H1 (cell line): ENCODE measurements at regions not wholly inside any gene's neighbourhood (a gene's known extent, or its start where the extent isn't known, plus 50 kb on each side); places are given as distances from the start of the nearest gene placed in this dataset.

Experiments used
- CTCF ChIA-PET: fragments of 300-600 bp; sonication (Branson Sonifier 250); formaldehyde crosslinking; loops from one replicate; lab custom pipeline; 2021; ENCODE audit not compliant: partially characterized antibody; lab: Charles Lee
- POLR2A ChIA-PET: fragments of 300-600 bp; sonication (Branson Sonifier 250); formaldehyde crosslinking; loops from one replicate; lab custom pipeline; 2021; ENCODE audit warnings: inconsistent platforms; ENCODE audit not compliant: partially characterized antibody; lab: Charles Lee
- DNase-seq, 2 experiments: peaks; one replicate each; pipeline versions ENCODE4 v3.0.0 to v3.0.0-alpha.2; 2010 to 2022; ENCODE audit warnings: low spot score in 2 of 2, low read depth in 1 of 2, mixed read lengths in 1 of 2
- FAIRE-seq: peaks from 2 replicates; lab custom pipeline; 2011; peaks lifted over from hg19 to GRCh38; lab: Jason Lieb, UNC
- H2AFZ ChIP-seq: 2 replicates; pipeline ENCODE4 v1.8.1; 2012; ENCODE audit warnings: low read length, inconsistent platforms
- H2AK5ac ChIP-seq: 2 replicates; pipeline ENCODE4 v1.6.1; 2013; ENCODE audit warnings: low read depth, low read length
- H2BK120ac ChIP-seq: replicated peaks from 2 replicates; pipeline ENCODE3; 2013; ENCODE audit warnings: low read depth, low read length, inconsistent platforms
- H2BK12ac ChIP-seq: 2 replicates; pipeline ENCODE4 v1.6.1; 2013; ENCODE audit warnings: low read depth, low read length
- H2BK15ac ChIP-seq: 2 replicates; pipeline ENCODE4 v1.6.1; 2013; ENCODE audit warnings: low read length
- H2BK20ac ChIP-seq: 2 replicates; pipeline ENCODE4 v1.6.1; 2013; ENCODE audit warnings: low read length
- H2BK5ac ChIP-seq: 2 replicates; pipeline ENCODE4 v1.6.1; 2013; ENCODE audit warnings: low read depth, low read length
- H3K14ac ChIP-seq: 2 replicates; pipeline ENCODE4 v1.6.1; 2013; ENCODE audit warnings: inconsistent platforms; ENCODE audit not compliant: insufficient read length
- H3K18ac ChIP-seq: 2 replicates; pipeline ENCODE4 v1.6.1; 2013; ENCODE audit warnings: low read length; ENCODE audit errors: extremely low read depth
- H3K23ac ChIP-seq: 2 replicates; pipeline ENCODE4 v1.6.1; 2013; ENCODE audit warnings: inconsistent platforms; ENCODE audit not compliant: insufficient read length
- H3K23me2 ChIP-seq: 2 replicates; pipeline ENCODE4 v1.6.1; 2013; ENCODE audit warnings: low read depth, low read length
- H3K27ac ChIP-seq: 2 replicates; pipeline ENCODE4 v1.6.1; 2011; ENCODE audit warnings: low read depth, low read length, inconsistent platforms
- H3K27me3 ChIP-seq, 4 experiments: replicated peaks in 1 of 4; 1 replicate in 1 of 4; 2 replicates in 3 of 4; pipeline versions ENCODE4 v1.6.1 to v1.8.1; 2011 to 2013; ENCODE audit warnings: low read length in 3 of 4, mild to moderate bottlenecking in 3 of 4, inconsistent platforms in 2 of 4, mixed read lengths in 2 of 4, moderate library complexity in 1 of 4; ENCODE audit not compliant: control insufficient read depth in 3 of 4, insufficient read depth in 3 of 4; ENCODE audit errors: extremely low read depth in 1 of 4
- H3K36me3 ChIP-seq, 4 experiments: 2 replicates each; pipeline versions ENCODE4 v1.6.1 to v1.8.1; 2011 to 2013; ENCODE audit warnings: mild to moderate bottlenecking in 4 of 4, low read length in 3 of 4, moderate library complexity in 2 of 4, control low read depth in 1 of 4, inconsistent platforms in 1 of 4; ENCODE audit not compliant: insufficient read depth in 4 of 4, control insufficient read depth in 2 of 4
- H3K4ac ChIP-seq: replicated peaks from 2 replicates; pipeline ENCODE3; 2013; ENCODE audit warnings: low read length, low read depth, mixed read lengths, inconsistent platforms; ENCODE audit not compliant: insufficient read length
- H3K4me1 ChIP-seq, 4 experiments: replicated peaks in 1 of 4; 1 replicate in 1 of 4; 2 replicates in 3 of 4; pipeline versions ENCODE4 v1.6.1 to v1.8.1; 2011 to 2013; ENCODE audit warnings: low read length in 3 of 4, inconsistent platforms in 2 of 4, mixed read lengths in 1 of 4; ENCODE audit not compliant: insufficient read depth in 4 of 4, control insufficient read depth in 3 of 4
- H3K4me2 ChIP-seq, 2 experiments: 2 replicates each; pipeline versions ENCODE4 v1.6.1 to v1.8.1; 2011 to 2013; ENCODE audit warnings: low read depth in 2 of 2, low read length in 2 of 2, control low read depth in 1 of 2, inconsistent platforms in 1 of 2, mild to moderate bottlenecking in 1 of 2; ENCODE audit not compliant: insufficient read depth in 1 of 2
- H3K4me3 ChIP-seq, 4 experiments: fragments of 200-600, 300-600 bp in 1 of 4; sonication (generic), shearing (Covaris generic), sonication (Bioruptor Twin) in 1 of 4; 2 replicates each; pipeline versions ENCODE4 v1.5.1 to v1.8.1; 2011 to 2016; ENCODE audit warnings: low read length in 4 of 4, low read depth in 3 of 4, control low read depth in 2 of 4, inconsistent platforms in 2 of 4, mild to moderate bottlenecking in 2 of 4, mixed read lengths in 1 of 4, moderate library complexity in 1 of 4; ENCODE audit not compliant: insufficient read depth in 2 of 4; ENCODE audit errors: extremely low read depth in 1 of 4
- H3K56ac ChIP-seq: replicated peaks from 2 replicates; pipeline ENCODE3; 2013; ENCODE audit warnings: low read depth, mild to moderate bottlenecking, mixed read lengths, low read length, inconsistent platforms; ENCODE audit not compliant: insufficient read length
- H3K79me1 ChIP-seq: 2 replicates; pipeline ENCODE4 v1.6.1; 2013; ENCODE audit warnings: low read depth, low read length, control low read depth
- H3K79me2 ChIP-seq, 2 experiments: 2 replicates each; pipeline versions ENCODE4 v1.6.1 to v1.8.1; 2012 to 2013; ENCODE audit warnings: low read length in 2 of 2, mild to moderate bottlenecking in 2 of 2, inconsistent platforms in 1 of 2; ENCODE audit not compliant: insufficient read depth in 2 of 2, control insufficient read depth in 1 of 2
- H3K9ac ChIP-seq, 4 experiments: replicated peaks in 1 of 4; 1 replicate in 1 of 4; 2 replicates in 3 of 4; pipeline versions ENCODE4 v1.6.1 to v1.8.1; 2011 to 2013; ENCODE audit warnings: low read depth in 3 of 4, low read length in 3 of 4, control low read depth in 2 of 4, mild to moderate bottlenecking in 2 of 4, moderate library complexity in 2 of 4, inconsistent platforms in 1 of 4; ENCODE audit errors: extremely low read depth in 1 of 4
- H3K9me3 ChIP-seq, 2 experiments: 2 replicates each; pipeline versions ENCODE4 v1.6.1 to v1.8.1; 2012 to 2013; ENCODE audit warnings: mild to moderate bottlenecking in 2 of 2, moderate library complexity in 2 of 2, control low read depth in 1 of 2, inconsistent platforms in 1 of 2, low read depth in 1 of 2, low read length in 1 of 2, mixed read lengths in 1 of 2; ENCODE audit not compliant: insufficient read depth in 2 of 2
- H4K20me1 ChIP-seq, 2 experiments: replicated peaks in 1 of 2; 2 replicates each; pipeline versions ENCODE3 to v1.8.1; 2011 to 2013; ENCODE audit warnings: inconsistent platforms in 2 of 2, low read length in 2 of 2, mild to moderate bottlenecking in 1 of 2; ENCODE audit not compliant: insufficient read depth in 2 of 2, control insufficient read depth in 1 of 2
- H4K5ac ChIP-seq: 2 replicates; pipeline ENCODE4 v1.6.1; 2013; ENCODE audit warnings: low read length, low read depth, mixed read lengths, inconsistent platforms; ENCODE audit not compliant: insufficient read length
- H4K8ac ChIP-seq: 2 replicates; pipeline ENCODE4 v1.8.0; 2013; ENCODE audit warnings: mild to moderate bottlenecking, moderate library complexity, low read length, inconsistent platforms; ENCODE audit not compliant: insufficient read depth; ENCODE audit errors: extremely low read depth
- H4K91ac ChIP-seq: replicated peaks from 2 replicates; pipeline ENCODE3; 2013; ENCODE audit warnings: low read length, mixed read lengths, inconsistent platforms; ENCODE audit not compliant: insufficient read length
- CHD2 ChIP-seq: IDR thresholded peaks from 2 replicates; pipeline ENCODE4 v1.6.1; 2012; ENCODE audit warnings: low read length, improper control_type of control experiment
- CTBP2 ChIP-seq: IDR thresholded peaks from 2 replicates; pipeline ENCODE4 v1.7.0; 2011; ENCODE audit warnings: borderline replicate concordance, mild to moderate bottlenecking, moderate library complexity, mixed read lengths, low read length; ENCODE audit not compliant: insufficient read depth, insufficient read length
- EP300 ChIP-seq, 2 experiments: IDR thresholded peaks; 1 replicate in 1 of 2; 2 replicates in 1 of 2; pipeline ENCODE4 v1.6.1; 2011 to 2012; ENCODE audit warnings: low read depth in 2 of 2, low read length in 2 of 2, mild to moderate bottlenecking in 2 of 2, borderline replicate concordance in 1 of 2, inconsistent platforms in 1 of 2, moderate library complexity in 1 of 2
- HDAC6 ChIP-seq: IDR thresholded peaks from one replicate; pipeline ENCODE4 v1.7.1; 2012; ENCODE audit warnings: low read depth, mild to moderate bottlenecking, inconsistent platforms, low read length, moderate library complexity
- JUN ChIP-seq: IDR thresholded peaks from 2 replicates; pipeline ENCODE4 v1.6.1; 2011; ENCODE audit warnings: low read depth, mild to moderate bottlenecking, improper control_type of control experiment, low read length
- MAFK ChIP-seq: IDR thresholded peaks from 2 replicates; pipeline ENCODE4 v1.6.1; 2012; ENCODE audit warnings: low read depth, mild to moderate bottlenecking, improper control_type of control experiment, low read length
- PHF8 ChIP-seq: fragments of 200-600 bp; sonication (generic); conservative IDR thresholded peaks from 2 replicates; pipeline ENCODE4 v1.7.1; 2012; ENCODE audit warnings: low read depth, mild to moderate bottlenecking, inconsistent platforms, low read length, moderate library complexity
- POLR2A ChIP-seq, 2 experiments: IDR thresholded peaks; 1 replicate in 1 of 2; 2 replicates in 1 of 2; pipeline ENCODE4 v1.6.1; 2011; ENCODE audit warnings: low read depth in 2 of 2, low read length in 2 of 2, mild to moderate bottlenecking in 2 of 2; ENCODE audit errors: control extremely low read depth in 1 of 2
- RBBP5 ChIP-seq: IDR thresholded peaks from 2 replicates; pipeline ENCODE4 v1.7.1; 2012; ENCODE audit warnings: low read depth, mild to moderate bottlenecking, inconsistent platforms, low read length, moderate library complexity, borderline replicate concordance
- SAP30 ChIP-seq: fragments of 300-600 bp; sonication (generic); IDR thresholded peaks from 2 replicates; pipeline ENCODE4 v1.7.1; 2012; ENCODE audit warnings: low read length, moderate library complexity, mild to moderate bottlenecking, inconsistent platforms; ENCODE audit not compliant: insufficient read depth, insufficient replicate concordance
- SP1 ChIP-seq: IDR thresholded peaks from 2 replicates; pipeline ENCODE4 v1.6.1; 2011; ENCODE audit warnings: low read depth, low read length
- SP4 ChIP-seq: IDR thresholded peaks from 2 replicates; pipeline ENCODE4 v1.6.1; 2012; ENCODE audit warnings: low read length, inconsistent platforms
- TAF7 ChIP-seq: optimal IDR thresholded peaks from 2 replicates; pipeline ENCODE3; 2011; ENCODE audit warnings: low read depth, mild to moderate bottlenecking, inconsistent platforms, low read length, moderate library complexity, borderline replicate concordance

DNA sequence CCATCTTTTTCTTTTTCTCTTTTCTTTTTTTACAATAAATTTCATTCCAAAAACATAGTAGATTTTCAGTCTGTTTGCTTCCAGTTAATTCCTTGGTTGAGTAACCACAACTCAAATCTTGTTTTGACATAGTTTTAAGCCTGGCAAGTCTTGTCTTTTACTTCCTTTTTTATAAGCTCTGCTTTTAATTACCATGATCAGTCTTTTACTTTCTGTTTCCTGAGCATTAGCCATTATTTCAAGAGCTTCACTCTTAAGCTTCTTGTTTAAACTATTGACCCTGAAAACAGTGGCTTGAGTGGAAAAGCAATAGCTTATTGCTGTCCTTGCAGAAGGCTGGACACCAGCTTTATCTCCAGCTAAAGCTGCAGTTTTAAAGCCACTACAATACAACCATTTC lies 1363.3 kb downstream of the MAT2B start:
- Histone ChIP-seq H3K4me3 (no peak overlapping the region), H3K36me3 (no peaks in the 10 kb centered on the region), H3K4me2 (no peak overlapping the region), H2BK5ac (no peak overlapping the region), H2AFZ (peak overlapping the region; percentile 34; the same call in 1 of the 2 replicates), H2BK120ac (no peak overlapping the region), H3K79me1 (no peaks in the 10 kb centered on the region), H3K18ac (no peak overlapping the region), H2BK15ac (no peak overlapping the region), H3K4me1 (no peaks in the 10 kb centered on the region), H4K20me1 (no peaks in the 10 kb centered on the region), H2BK12ac (no peak overlapping the region), H3K4ac (no peak overlapping the region), H3K23ac (no peak overlapping the region), H3K9me3 (no peaks in the 10 kb centered on the region), H3K9ac (peak overlapping the region in 1 of 4 experiments; percentile 34; a peak in 1 of 7 replicates), H2BK20ac (no peak overlapping the region), H3K27me3 (no peaks in the 10 kb centered on the region), H3K79me2 (no peaks in the 10 kb centered on the region), H2AK5ac (no peak overlapping the region), H3K56ac (no peak overlapping the region), H3K23me2 (no peaks in the 10 kb centered on the region), H3K14ac (no peak overlapping the region), H4K8ac (no peak overlapping the region), H4K91ac (no peak overlapping the region), H3K27ac (no peak overlapping the region), H4K5ac (no peak overlapping the region)
- FAIRE-seq: no peak
- ChIA-PET CTCF (no interaction called here), POLR2A (no interaction called here)
- TF ChIP-seq PHF8 (no peak), CHD2 (no peak), JUN (no peak), MAFK (no peak), SP4 (no peak), EP300 (IDR thresholded peaks at IDR 0.05; ENCODE audit: borderline replicate concordance in 1 of 2, low read depth in 2 of 2, low read length in 2 of 2) (no peak), TAF7 (no peak), SP1 (no peak), RBBP5 (no peak), POLR2A (IDR thresholded peaks at IDR 0.05; ENCODE audit: control extremely low read depth in 1 of 2, low read depth in 2 of 2, low read length in 2 of 2) (no peak), SAP30 (no peak), CTBP2 (no peak), HDAC6 (no peak)
- no peak for DNase-seq
